Stomach (tissue), 8 donors: ENCODE measurements at regions not wholly inside any gene's neighbourhood (a gene's known extent, or its start where the extent isn't known, plus 50 kb on each side); places are given as distances from the start of the nearest gene placed in this dataset.
A peak's percentile ranks its signal among the peaks of the same experiment; 100 is the strongest.

ENCODE experiments used
- DNase-seq, 2 donors: peaks; one replicate each; pipeline versions ENCODE4 v3.0.0 to v3.0.0-alpha.2; 2013 to 2019
- H3K27ac ChIP-seq, 5 donors: fragments of 200-600 bp in 4 of 5; sonication (generic) in 4 of 5; one replicate each; pipeline ENCODE4 v1.5.1; 2013 to 2019; ENCODE audit warnings: mild to moderate bottlenecking in 1 of 5, moderate library complexity in 1 of 5
- H3K27me3 ChIP-seq, 3 donors: fragments of 200-600 bp; sonication (generic); one replicate each; pipeline ENCODE4 v1.5.1; 2017 to 2019; ENCODE audit warnings: mixed run types in 1 of 3
- H3K36me3 ChIP-seq, 4 donors: fragments of 200-600 bp; sonication (generic); 1 replicate in 3 of 4; 2 replicates in 1 of 4; pipeline ENCODE4 v1.5.1; 2016 to 2019
- H3K4me1 ChIP-seq, 4 donors: fragments of 200-600 bp; sonication (generic); one replicate each; pipeline ENCODE4 v1.5.1; 2016 to 2019
- H3K4me3 ChIP-seq, 4 donors: fragments of 200-600 bp; sonication (generic) in 3 of 4; one replicate each; pipeline ENCODE4 v1.5.1; 2016 to 2019; ENCODE audit warnings: mild to moderate bottlenecking in 1 of 4
- H3K9me3 ChIP-seq, 4 donors: fragments of 200-600 bp; sonication (generic); one replicate each; pipeline ENCODE4 v1.5.1; 2016 to 2019
- EP300 ChIP-seq: sonication (generic); formaldehyde crosslinking; IDR thresholded peaks from one replicate; pipeline ENCODE4 v1.6.1; 2017; ENCODE audit warnings: antibody characterized with exemption
- POLR2A ChIP-seq, 4 donors: fragments of 450-650 bp; IDR thresholded peaks; one replicate each; pipeline ENCODE4 v1.6.1; 2016; ENCODE audit warnings: antibody characterized with exemption in 4 of 4, control low read depth in 2 of 4, mild to moderate bottlenecking in 1 of 4, moderate library complexity in 1 of 4
- POLR2AphosphoS5 ChIP-seq, 3 donors: sonication (generic); formaldehyde crosslinking; IDR thresholded peaks; one replicate each; pipeline ENCODE4 v1.6.1; 2016; ENCODE audit warnings: antibody characterized with exemption in 3 of 3
- WGBS, 5 donors: extraction: QIAGEN DNeasy Blood & Tissue Kit in 3 of 5; methylation state at CpG; one replicate each; pipeline versions ENCODE4 v1.1.5 to v1.1.7; 2013 to 2018; 5-methylcytosine and 5-hydroxymethylcytosine counted together
- intact Hi-C: fragments of 100-400 bp; cut with DNase I; formaldehyde crosslinking; loops from one replicate; pipeline ENCODE4 v1.15.1; 2023; ENCODE audit warnings: low total_unique reads
- TF ChIP-seq, protein P1 (sequence below), 7 experiments: fragments of 450-650 bp in 4 of 7; fragments of 200-600 bp in 3 of 7; sonication (generic) in 3 of 7; IDR thresholded peaks; one replicate each; pipeline ENCODE4 v1.5.1; 2016 to 2019; ENCODE audit warnings: antibody characterized with exemption in 7 of 7, control low read depth in 2 of 7, mild to moderate bottlenecking in 1 of 7
- donor health status: healthy with polysubstance abuse.
- donor health status: Bipolar disorder and iron deficiency.
- donor health status: healthy.

DNA sequence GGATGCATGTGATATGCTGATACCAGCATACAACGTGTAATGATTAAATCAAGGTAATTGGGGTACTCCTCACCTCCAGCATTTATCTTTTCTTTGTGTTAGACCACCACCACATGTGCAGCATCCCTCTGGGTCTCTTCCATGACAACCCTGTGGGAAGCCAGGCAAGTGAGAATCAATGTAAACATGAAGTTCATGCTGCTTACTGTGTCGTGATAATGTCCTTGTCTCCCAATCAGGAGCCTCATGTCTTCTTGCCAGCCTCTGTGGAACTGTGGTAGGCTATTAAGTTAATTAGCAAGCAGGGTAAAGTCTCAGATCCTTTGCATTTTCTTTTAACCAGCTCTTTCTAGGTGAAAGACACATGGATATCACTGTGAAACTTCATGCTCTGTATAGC is 126.7 kb downstream of the TES start:
- intact Hi-C loops, result no loop called here
- no peaks in the 10 kb centered on the region for H3K27me3 ChIP-seq
- H3K4me3 ChIP-seq, result no peak overlapping the region
- TF ChIP-seq, protein P1, sequence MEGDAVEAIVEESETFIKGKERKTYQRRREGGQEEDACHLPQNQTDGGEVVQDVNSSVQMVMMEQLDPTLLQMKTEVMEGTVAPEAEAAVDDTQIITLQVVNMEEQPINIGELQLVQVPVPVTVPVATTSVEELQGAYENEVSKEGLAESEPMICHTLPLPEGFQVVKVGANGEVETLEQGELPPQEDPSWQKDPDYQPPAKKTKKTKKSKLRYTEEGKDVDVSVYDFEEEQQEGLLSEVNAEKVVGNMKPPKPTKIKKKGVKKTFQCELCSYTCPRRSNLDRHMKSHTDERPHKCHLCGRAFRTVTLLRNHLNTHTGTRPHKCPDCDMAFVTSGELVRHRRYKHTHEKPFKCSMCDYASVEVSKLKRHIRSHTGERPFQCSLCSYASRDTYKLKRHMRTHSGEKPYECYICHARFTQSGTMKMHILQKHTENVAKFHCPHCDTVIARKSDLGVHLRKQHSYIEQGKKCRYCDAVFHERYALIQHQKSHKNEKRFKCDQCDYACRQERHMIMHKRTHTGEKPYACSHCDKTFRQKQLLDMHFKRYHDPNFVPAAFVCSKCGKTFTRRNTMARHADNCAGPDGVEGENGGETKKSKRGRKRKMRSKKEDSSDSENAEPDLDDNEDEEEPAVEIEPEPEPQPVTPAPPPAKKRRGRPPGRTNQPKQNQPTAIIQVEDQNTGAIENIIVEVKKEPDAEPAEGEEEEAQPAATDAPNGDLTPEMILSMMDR (IDR thresholded peaks at IDR 0.05), result no peak
- TF ChIP-seq POLR2A (IDR thresholded peaks at IDR 0.05) (no peak), POLR2AphosphoS5 (IDR thresholded peaks at IDR 0.05) (no peak), EP300 (no peak)
- peaks cover 0 to 31% (median 11%) of the 10 kb centered on the region in 4 donors for H3K4me1 ChIP-seq
- no peak overlapping the region for H3K27ac ChIP-seq
- DNase-seq, result no peak
- no peaks in the 10 kb centered on the region for H3K9me3 ChIP-seq
- H3K36me3 ChIP-seq, result no peaks in the 10 kb centered on the region
- 66 to 85% (median 73%) methylated on average over 2 of the region's 2 CpGs for WGBS, 5 donors

DNA sequence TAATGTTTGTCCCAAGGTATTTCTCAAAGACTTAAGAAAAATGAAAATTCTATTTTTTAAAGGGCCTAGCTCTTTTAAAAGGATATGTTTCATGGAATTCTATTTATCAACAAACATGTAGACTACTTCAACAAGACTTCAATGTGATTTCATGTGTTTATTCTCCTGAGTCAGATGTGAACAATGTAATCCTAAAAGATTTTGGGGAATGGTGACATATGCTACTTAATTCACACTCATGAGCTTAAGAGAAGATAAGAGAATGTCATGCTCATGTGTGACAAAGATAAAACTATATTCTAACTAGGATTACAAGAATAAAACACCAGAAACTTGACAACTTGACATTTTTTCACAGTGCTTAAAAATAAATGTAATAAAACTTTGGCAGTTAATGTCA is 127.5 kb downstream of the TES start:
- no peak overlapping the region for H3K4me3 ChIP-seq
- no peak overlapping the region for H3K27ac ChIP-seq
- peaks cover 0 to 30% (median 11%) of the 10 kb centered on the region in 4 donors for H3K4me1 ChIP-seq
- intact Hi-C loops, result no loop called here
- H3K9me3 ChIP-seq, result no peaks in the 10 kb centered on the region
- H3K27me3 ChIP-seq, result no peaks in the 10 kb centered on the region
- H3K36me3 ChIP-seq, result no peaks in the 10 kb centered on the region
- no peak for DNase-seq
- TF ChIP-seq, protein P1 (IDR thresholded peaks at IDR 0.05), result no peak
- TF ChIP-seq EP300, result no peak
- no peak for TF ChIP-seq POLR2AphosphoS5 (IDR thresholded peaks at IDR 0.05)
- no peak for TF ChIP-seq POLR2A (IDR thresholded peaks at IDR 0.05)

DNA sequence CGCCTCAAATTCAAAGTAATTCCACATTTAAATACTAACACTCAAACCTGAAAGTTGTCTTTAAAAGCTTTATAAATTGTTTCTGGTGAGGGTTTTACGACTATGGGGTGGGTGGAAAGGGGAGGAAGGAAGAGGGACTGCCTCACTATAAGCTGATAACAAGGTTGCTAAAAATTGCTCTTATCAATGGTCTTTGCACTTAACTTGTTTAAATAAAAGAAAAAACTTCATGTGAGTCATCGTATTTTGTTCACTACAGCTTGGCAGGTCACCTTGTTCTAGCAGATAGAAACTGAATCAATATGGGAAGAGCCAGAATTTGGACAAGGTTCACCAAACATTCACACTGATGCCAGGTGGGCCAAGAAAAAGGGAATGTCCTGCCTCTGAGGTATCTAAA is 129.2 kb downstream of the TES start:
- TF ChIP-seq, protein P1 (IDR thresholded peaks at IDR 0.05), result no peak
- TF ChIP-seq POLR2AphosphoS5 (IDR thresholded peaks at IDR 0.05), result peak in 2 of 3 donors; percentile 34 to 51
- H3K27ac ChIP-seq, result peak overlapping the region in 1 of 5 donors; percentile 26
- H3K9me3 ChIP-seq, result no peaks in the 10 kb centered on the region
- intact Hi-C loops, result no loop called here
- H3K4me1 ChIP-seq, result peaks cover 0 to 27% (median 11%) of the 10 kb centered on the region in 4 donors
- peak in 1 of 2 donors; percentile 46 for DNase-seq
- no peaks in the 10 kb centered on the region for H3K36me3 ChIP-seq
- H3K4me3 ChIP-seq, result no peak overlapping the region
- H3K27me3 ChIP-seq, result no peaks in the 10 kb centered on the region
- 12 to 39% (median 32%) methylated on average over 3 of the region's 3 CpGs for WGBS, 5 donors

DNA sequence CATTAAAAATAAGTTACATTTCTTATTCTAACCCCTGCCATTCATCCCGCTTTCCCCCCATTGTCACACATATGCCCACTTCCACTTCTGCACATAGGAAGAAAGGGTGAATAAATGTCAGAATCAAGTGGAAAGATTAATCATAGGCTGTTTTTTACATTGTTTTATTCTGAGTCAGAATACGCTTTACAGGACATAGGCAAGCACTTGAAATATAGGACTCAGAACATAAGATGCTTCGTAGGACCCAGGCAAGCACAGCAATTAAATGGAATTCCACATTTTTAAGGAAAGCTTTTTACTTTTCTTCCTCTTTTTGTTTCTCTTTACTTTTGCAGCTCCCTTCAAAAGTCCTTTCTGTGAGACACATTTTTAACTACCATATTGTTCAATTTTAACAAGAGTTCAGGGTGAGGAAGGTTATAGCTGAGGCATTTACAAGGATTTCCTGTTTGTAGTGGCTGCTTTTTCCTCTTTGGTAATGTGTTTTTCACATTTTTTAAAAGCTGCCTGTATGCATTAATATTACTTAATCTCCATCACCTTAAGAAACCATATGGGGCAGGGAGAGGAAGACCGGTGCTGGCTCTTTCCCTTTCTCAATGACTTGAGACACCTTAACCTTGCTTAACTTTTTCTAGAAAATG is 130.0 kb downstream of the TES start:
- Histone ChIP-seq H3K4me3 (no peak overlapping the region), H3K9me3 (no peaks in the 10 kb centered on the region), H3K27ac (peak overlapping the region in 1 of 5 donors; percentile 26), H3K27me3 (no peaks in the 10 kb centered on the region), H3K36me3 (no peaks in the 10 kb centered on the region), H3K4me1 (peaks cover 0 to 27% (median 11%) of the 10 kb centered on the region in 4 donors)
- no peak for DNase-seq
- 67 to 85% (median 78%) methylated on average over 4 of the region's 4 CpGs for WGBS, 5 donors
- TF ChIP-seq EP300, result no peak
- TF ChIP-seq, protein P1 (IDR thresholded peaks at IDR 0.05), result no peak
- no peak for TF ChIP-seq POLR2AphosphoS5 (IDR thresholded peaks at IDR 0.05)
- no peak for TF ChIP-seq POLR2A (IDR thresholded peaks at IDR 0.05)
- intact Hi-C loops, result no loop called here
